22Rv1 (cell line): ENCODE measurements at regions not wholly inside any gene's neighbourhood (a gene's known extent, or its start where the extent isn't known, plus 50 kb on each side); places are given as distances from the start of the nearest gene placed in this dataset.

ENCODE experiments used
- H3K27ac ChIP-seq: fragments of 450-650 bp; 2 replicates; pipeline ENCODE4 v1.5.1; 2017
- CTCF ChIP-seq: fragments of 450-650 bp; IDR thresholded peaks from 2 replicates; pipeline ENCODE4 v1.5.1; 2017; ENCODE audit warnings: mild to moderate bottlenecking
- ZFX ChIP-seq: fragments of 450-650 bp; IDR thresholded peaks from 2 replicates; pipeline ENCODE4 v1.6.1; 2017; ENCODE audit warnings: antibody characterized with exemption, borderline replicate concordance

GRCh38 chr3:53401154-53401553, 53.8 kb upstream of the DCP1A start:
- H3K27ac ChIP-seq, result no peak overlapping the region
- no peak for TF ChIP-seq ZFX
- no peak for TF ChIP-seq CTCF

GRCh38 chr3:53402326-53402725, 55.0 kb upstream of the DCP1A start:
- TF ChIP-seq ZFX (no peak), CTCF (no peak)

DNA sequence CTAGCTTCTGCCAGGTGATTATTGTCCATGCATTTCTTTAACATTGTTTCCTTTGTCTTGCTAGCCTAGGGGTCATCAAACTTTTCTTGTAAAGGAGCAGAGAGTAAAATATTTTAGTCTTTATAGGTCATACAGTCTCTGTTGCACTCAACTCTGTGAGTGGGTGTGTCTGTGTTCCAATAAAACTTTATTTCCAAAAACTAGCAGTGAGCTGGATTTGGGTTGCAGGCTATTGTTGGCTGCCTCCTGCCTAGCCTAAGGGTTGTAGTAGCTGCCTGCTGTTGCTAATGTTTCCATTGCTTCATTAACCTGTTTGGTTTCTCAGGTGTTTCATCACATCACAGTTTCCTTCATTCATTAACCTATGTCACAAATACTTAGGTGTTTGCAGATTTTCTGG, 64.0 kb upstream of the DCP1A start:
- no peak for TF ChIP-seq ZFX
- TF ChIP-seq CTCF, result no peak
- no peak overlapping the region for H3K27ac ChIP-seq

More at GRCh38 chr3:53402326-53402725, 55.0 kb upstream of the DCP1A start:
- no peak overlapping the region for H3K27ac ChIP-seq

- no peak overlapping the region for H3K27ac ChIP-seq
- TF ChIP-seq ZFX, result no peak
Observed at GRCh38 chr3:53412953-53413352, 65.6 kb upstream of the DCP1A start.

GRCh38 chr3:53416530-53416929, 69.2 kb upstream of the DCP1A start:
- H3K27ac ChIP-seq, result no peak overlapping the region
- TF ChIP-seq CTCF (no peak), ZFX (no peak)

DNA sequence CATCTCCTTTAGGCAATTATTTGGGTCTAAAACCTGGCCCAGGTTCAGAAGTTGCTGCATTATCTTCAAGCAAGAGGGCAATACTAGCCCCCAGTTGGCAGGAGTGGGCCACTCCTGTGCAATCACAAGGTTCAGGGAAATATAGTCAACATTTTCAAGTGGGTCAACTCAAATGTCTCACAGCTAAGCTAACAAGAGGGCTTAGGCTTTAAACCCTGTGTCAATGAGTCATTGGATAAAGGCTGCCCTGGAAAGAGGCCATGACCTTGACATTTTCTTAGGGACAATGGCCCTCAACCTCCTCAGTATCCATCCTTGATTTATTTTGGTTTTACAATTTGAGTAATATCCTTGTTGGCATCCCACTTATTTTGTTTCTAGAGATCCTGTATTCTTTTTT, 73.5 kb upstream of the DCP1A start:
- TF ChIP-seq ZFX (no peak), CTCF (no peak)
- H3K27ac ChIP-seq, result no peak overlapping the region

DNA sequence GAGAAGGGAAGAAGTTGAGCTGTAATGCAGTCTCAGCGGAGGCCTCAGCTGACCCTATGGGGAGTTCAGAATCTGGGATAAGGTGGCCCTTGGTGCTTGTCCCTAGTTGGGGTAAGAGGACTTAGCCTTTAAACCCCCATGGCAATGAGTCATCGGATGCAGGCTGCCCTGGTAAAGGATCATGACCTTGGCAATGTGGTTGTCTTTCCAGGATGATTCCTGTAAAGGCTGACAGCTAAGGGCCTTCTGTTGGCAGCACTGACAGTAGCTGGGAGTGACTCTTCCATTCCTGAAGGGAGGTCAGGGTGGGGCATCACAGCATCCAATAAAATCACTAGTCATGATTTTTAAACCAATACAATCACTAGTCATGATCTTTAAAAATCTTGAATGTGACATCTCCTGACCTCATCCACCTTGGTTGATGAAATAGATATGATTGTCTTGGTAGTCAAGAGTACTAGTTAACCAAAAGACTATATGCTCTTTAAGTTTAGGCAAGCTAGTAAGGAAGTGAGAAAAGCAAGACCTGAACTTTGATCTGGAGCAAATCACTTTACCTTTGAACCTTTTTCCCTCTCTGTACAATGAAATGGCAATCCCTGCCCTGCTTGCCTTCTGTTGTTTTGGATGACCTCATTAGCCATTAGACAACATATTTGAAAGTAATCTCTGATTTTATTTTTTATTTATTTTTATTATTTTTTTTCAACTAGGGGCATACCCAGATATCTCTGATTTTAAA, 71.3 kb upstream of the CACNA1D start:
- TF ChIP-seq ZFX (no peak), CTCF (no peak)
- H3K27ac ChIP-seq, result no peak overlapping the region

GRCh38 chr3:53425936-53426335, 68.5 kb upstream of the CACNA1D start:
- TF ChIP-seq CTCF (no peak), ZFX (no peak)
- H3K27ac ChIP-seq, result no peak overlapping the region
